ENCODE measurements at regions not wholly inside any gene's neighbourhood (a gene's known extent, or its start where the extent isn't known, plus 50 kb on each side); places are given as distances from the start of the nearest gene placed in this dataset.

GRCh38 chr21:16535626-16536025 is 805.8 kb downstream of the USP25 start:
- in situ Hi-C loops (cut with HindIII; ENCODE audit: low pct_unique_long_range_greater_than_20kb, low sequenced_read_pairs) = no loop called here

GRCh38 chr21:16536140-16536539 is 806.4 kb downstream of the USP25 start:
- DNase-seq (ENCODE audit: low read depth, low spot score) = no peak
- in situ Hi-C loops (cut with HindIII; ENCODE audit: low pct_unique_long_range_greater_than_20kb, low sequenced_read_pairs) = no loop called here

More at GRCh38 chr21:16535626-16536025, 805.8 kb downstream of the USP25 start:
- no peak for DNase-seq (ENCODE audit: low read depth, low spot score)

GRCh38 chr21:16536643-16537434 is 807.1 kb downstream of the USP25 start:
- peak; percentile 63 for DNase-seq (ENCODE audit: low read depth, low spot score)
- in situ Hi-C loops (cut with HindIII; ENCODE audit: low pct_unique_long_range_greater_than_20kb, low sequenced_read_pairs) = no loop called here

- in situ Hi-C loops (cut with HindIII; ENCODE audit: low pct_unique_long_range_greater_than_20kb, low sequenced_read_pairs) = no loop called here
- DNase-seq (ENCODE audit: low read depth, low spot score) = peak; percentile 28
These were observed 807.7 kb downstream of the USP25 start for GRCh38 chr21:16537501-16537900.

- in situ Hi-C loops (cut with HindIII; ENCODE audit: low pct_unique_long_range_greater_than_20kb, low sequenced_read_pairs) = no loop called here
- no peak for DNase-seq (ENCODE audit: low read depth, low spot score)
These were observed 808.6 kb downstream of the USP25 start for GRCh38 chr21:16538405-16538804.

GRCh38 chr21:16538936-16539440 is 809.2 kb downstream of the USP25 start:
- in situ Hi-C loops (cut with HindIII; ENCODE audit: low pct_unique_long_range_greater_than_20kb, low sequenced_read_pairs) = no loop called here
- DNase-seq (ENCODE audit: low read depth, low spot score) = no peak

GRCh38 chr21:16540966-16541727 is 811.4 kb downstream of the USP25 start:
- in situ Hi-C loops (cut with HindIII; ENCODE audit: low pct_unique_long_range_greater_than_20kb, low sequenced_read_pairs) = no loop called here
- DNase-seq (ENCODE audit: low read depth, low spot score) = peak; percentile 17

- in situ Hi-C loops (cut with HindIII; ENCODE audit: low pct_unique_long_range_greater_than_20kb, low sequenced_read_pairs) = no loop called here
- no peak for DNase-seq (ENCODE audit: low read depth, low spot score)
These were observed 820.3 kb downstream of the USP25 start for GRCh38 chr21:16550118-16550517.

- DNase-seq (ENCODE audit: low read depth, low spot score) = peak; percentile 95
- in situ Hi-C loops (cut with HindIII; ENCODE audit: low pct_unique_long_range_greater_than_20kb, low sequenced_read_pairs) = no loop called here
These were observed 821.3 kb downstream of the USP25 start for GRCh38 chr21:16550917-16551741.

GRCh38 chr21:16552880-16553279 is 823.1 kb downstream of the USP25 start:
- in situ Hi-C loops (cut with HindIII; ENCODE audit: low pct_unique_long_range_greater_than_20kb, low sequenced_read_pairs) = no loop called here
- DNase-seq (ENCODE audit: low read depth, low spot score) = no peak

- no peak for DNase-seq (ENCODE audit: low read depth, low spot score)
These were observed 824.7 kb downstream of the USP25 start for GRCh38 chr21:16554503-16554902.

GRCh38 chr21:16563116-16563515 is 833.3 kb downstream of the USP25 start:
- in situ Hi-C loops (cut with HindIII; ENCODE audit: low pct_unique_long_range_greater_than_20kb, low sequenced_read_pairs) = no loop called here
- DNase-seq (ENCODE audit: low read depth, low spot score) = no peak

More at GRCh38 chr21:16554503-16554902, 824.7 kb downstream of the USP25 start:
- in situ Hi-C loops (cut with HindIII; ENCODE audit: low pct_unique_long_range_greater_than_20kb, low sequenced_read_pairs) = no loop called here

- DNase-seq (ENCODE audit: low read depth, low spot score) = no peak
- in situ Hi-C loops (cut with HindIII; ENCODE audit: low pct_unique_long_range_greater_than_20kb, low sequenced_read_pairs) = no loop called here
These were observed 834.0 kb downstream of the USP25 start for GRCh38 chr21:16563795-16564194.

- in situ Hi-C loops (cut with HindIII; ENCODE audit: low pct_unique_long_range_greater_than_20kb, low sequenced_read_pairs) = no loop called here
- no peak for DNase-seq (ENCODE audit: low read depth, low spot score)
These were observed 838.5 kb downstream of the USP25 start for GRCh38 chr21:16568244-16568643.

GRCh38 chr21:16568661-16569060 is 838.9 kb downstream of the USP25 start:
- in situ Hi-C loops (cut with HindIII; ENCODE audit: low pct_unique_long_range_greater_than_20kb, low sequenced_read_pairs) = no loop called here

GRCh38 chr21:16569679-16570078 is 839.9 kb downstream of the USP25 start:
- in situ Hi-C loops (cut with HindIII; ENCODE audit: low pct_unique_long_range_greater_than_20kb, low sequenced_read_pairs) = no loop called here
- peak; percentile 16 for DNase-seq (ENCODE audit: low read depth, low spot score)

More at GRCh38 chr21:16568661-16569060, 838.9 kb downstream of the USP25 start:
- no peak for DNase-seq (ENCODE audit: low read depth, low spot score)

- DNase-seq (ENCODE audit: low read depth, low spot score) = peak; percentile 86
- in situ Hi-C loops (cut with HindIII; ENCODE audit: low pct_unique_long_range_greater_than_20kb, low sequenced_read_pairs) = no loop called here
These were observed 840.4 kb downstream of the USP25 start for GRCh38 chr21:16570171-16570570.

GRCh38 chr21:16570856-16571255 is 841.1 kb downstream of the USP25 start:
- peak; percentile 38 for DNase-seq (ENCODE audit: low read depth, low spot score)
- in situ Hi-C loops (cut with HindIII; ENCODE audit: low pct_unique_long_range_greater_than_20kb, low sequenced_read_pairs) = no loop called here

All from SK-MEL-5 (cell line).